ENCODE measurements at regions not wholly inside any gene's neighbourhood (a gene's known extent, or its start where the extent isn't known, plus 50 kb on each side); places are given as distances from the start of the nearest gene placed in this dataset.
"Not testable (repeated sequence)": the region's sequence is repeated elsewhere in the genome, so short reads cannot be mapped to it uniquely, and the experiment has no call there.

- TF ChIP-seq CTCF (IDR thresholded peaks at IDR 0.05 in 2 of 3, conservative IDR thresholded peaks at IDR 0.05 in 1 of 3; ENCODE audit: control insufficient read depth in 2 of 3, extremely low read depth in 1 of 3, insufficient read depth in 1 of 3, low read depth in 3 of 3, low read length in 3 of 3); REST (IDR thresholded peaks at IDR 0.05; ENCODE audit: low read depth, low read length); DPF2 (IDR thresholded peaks at IDR 0.05); CEBPB (IDR thresholded peaks at IDR 0.05; ENCODE audit: borderline replicate concordance in 1 of 2, low read depth in 2 of 2, low read length in 2 of 2); TAF1 (IDR thresholded peaks at IDR 0.05; ENCODE audit: borderline replicate concordance, low read depth, low read length); POLR2A (IDR thresholded peaks at IDR 0.05; ENCODE audit: low read depth, low read length); TCF7 (IDR thresholded peaks at IDR 0.05; ENCODE audit: borderline replicate concordance); SMC3 (IDR thresholded peaks at IDR 0.05; ENCODE audit: borderline replicate concordance, low read length); TCF12 (IDR thresholded peaks at IDR 0.05; ENCODE audit: low read depth, low read length); FOXK2 (IDR thresholded peaks at IDR 0.05): not testable (repeated sequence)
Measured at GRCh38 chr5:110005907-110006562, 316.3 kb downstream of the MAN2A1 start.

Data from GM12878 (cell line).